ENCODE measurements at regions not wholly inside any gene's neighbourhood (a gene's known extent, or its start where the extent isn't known, plus 50 kb on each side); places are given as distances from the start of the nearest gene placed in this dataset.

DNA sequence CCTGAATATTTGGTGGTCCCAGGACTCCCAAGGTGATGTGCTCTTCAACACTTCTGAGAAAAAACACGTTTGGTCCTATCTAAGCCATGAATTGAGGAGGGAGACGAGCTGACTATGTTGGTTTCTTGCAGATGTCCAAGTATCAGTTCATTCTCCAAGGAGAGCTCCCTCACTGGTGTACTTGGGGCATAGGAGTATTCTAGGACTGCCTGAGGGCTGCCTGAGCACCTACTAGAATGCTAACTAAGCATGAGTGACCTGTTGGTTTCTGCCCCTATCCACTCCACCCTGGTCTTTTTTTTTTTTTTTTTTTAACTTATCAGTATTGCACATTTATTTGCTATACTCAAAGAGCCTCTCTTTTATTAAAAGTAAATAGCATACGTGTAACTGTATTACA is 200.5 kb upstream of the FANCL start:
- FAIRE-seq (no peak), DNase-seq (ENCODE audit: insufficient read length, low spot score) (no peak)
- TF ChIP-seq, protein P1, sequence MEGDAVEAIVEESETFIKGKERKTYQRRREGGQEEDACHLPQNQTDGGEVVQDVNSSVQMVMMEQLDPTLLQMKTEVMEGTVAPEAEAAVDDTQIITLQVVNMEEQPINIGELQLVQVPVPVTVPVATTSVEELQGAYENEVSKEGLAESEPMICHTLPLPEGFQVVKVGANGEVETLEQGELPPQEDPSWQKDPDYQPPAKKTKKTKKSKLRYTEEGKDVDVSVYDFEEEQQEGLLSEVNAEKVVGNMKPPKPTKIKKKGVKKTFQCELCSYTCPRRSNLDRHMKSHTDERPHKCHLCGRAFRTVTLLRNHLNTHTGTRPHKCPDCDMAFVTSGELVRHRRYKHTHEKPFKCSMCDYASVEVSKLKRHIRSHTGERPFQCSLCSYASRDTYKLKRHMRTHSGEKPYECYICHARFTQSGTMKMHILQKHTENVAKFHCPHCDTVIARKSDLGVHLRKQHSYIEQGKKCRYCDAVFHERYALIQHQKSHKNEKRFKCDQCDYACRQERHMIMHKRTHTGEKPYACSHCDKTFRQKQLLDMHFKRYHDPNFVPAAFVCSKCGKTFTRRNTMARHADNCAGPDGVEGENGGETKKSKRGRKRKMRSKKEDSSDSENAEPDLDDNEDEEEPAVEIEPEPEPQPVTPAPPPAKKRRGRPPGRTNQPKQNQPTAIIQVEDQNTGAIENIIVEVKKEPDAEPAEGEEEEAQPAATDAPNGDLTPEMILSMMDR (IDR thresholded peaks at IDR 0.05; ENCODE audit: insufficient read depth, missing control alignments) = no peak

DNA sequence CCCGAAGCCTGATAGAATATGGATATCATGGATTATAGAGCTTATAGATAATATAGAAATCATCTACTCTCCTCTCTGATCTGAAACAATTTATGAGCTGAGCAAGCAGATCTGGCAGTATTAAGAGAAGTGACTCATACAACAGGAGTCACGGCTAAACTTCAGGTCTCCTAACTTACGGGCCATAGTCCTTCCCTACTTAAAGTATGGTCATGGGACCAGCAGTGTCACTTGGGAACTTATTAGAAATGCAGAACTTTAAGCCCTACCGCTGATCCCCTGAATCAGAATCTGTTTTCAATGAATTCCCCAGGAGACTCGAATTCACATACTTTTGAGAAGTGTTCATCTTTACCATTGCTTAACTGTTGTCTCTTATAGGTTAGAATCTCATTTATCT is 195.7 kb upstream of the FANCL start:
- no peak for DNase-seq (ENCODE audit: insufficient read length, low spot score)
- no peak for FAIRE-seq
- TF ChIP-seq, protein P1 (IDR thresholded peaks at IDR 0.05; ENCODE audit: insufficient read depth, missing control alignments) = no peak

DNA sequence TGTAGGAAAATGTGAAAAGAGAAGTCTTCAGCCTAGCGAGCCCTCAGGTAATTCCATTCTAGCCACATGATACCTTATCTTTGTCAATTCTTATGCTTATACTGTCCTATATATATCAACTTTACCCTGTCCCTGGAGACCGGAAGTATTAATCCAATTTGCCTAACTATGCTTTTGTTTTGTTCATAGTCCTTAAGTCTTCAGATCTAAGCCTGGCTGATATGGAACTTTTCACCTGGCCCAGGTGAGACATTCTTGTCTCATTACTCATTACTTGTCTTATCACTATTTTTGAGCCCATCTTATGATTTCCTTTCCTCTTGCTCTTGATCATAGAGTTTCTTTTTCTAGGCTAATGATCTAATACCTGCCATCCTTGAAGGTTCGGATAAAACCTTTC is 194.1 kb upstream of the FANCL start:
- FAIRE-seq (no peak), DNase-seq (ENCODE audit: insufficient read length, low spot score) (no peak)
- TF ChIP-seq, protein P1 (IDR thresholded peaks at IDR 0.05; ENCODE audit: insufficient read depth, missing control alignments) = no peak

DNA sequence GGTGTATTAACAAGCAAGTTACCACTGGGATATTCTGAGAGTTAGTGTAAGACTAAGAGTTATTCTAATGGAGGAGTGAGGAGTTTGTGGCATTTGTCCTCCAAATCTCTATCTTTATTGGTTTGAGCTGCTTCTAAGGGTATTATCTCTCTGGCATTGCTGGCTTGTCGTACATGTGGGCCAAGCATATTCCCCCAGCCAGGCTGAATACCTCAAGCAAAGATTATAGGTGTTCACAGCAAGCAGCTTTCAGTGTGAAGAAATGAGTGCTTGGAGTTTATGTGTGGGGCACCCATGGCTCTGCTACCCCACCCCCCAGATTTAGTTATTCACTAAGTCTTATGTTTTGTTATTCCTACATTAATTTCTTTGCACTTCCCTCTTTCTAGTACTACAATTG is 193.6 kb upstream of the FANCL start:
- TF ChIP-seq, protein P1 (IDR thresholded peaks at IDR 0.05; ENCODE audit: insufficient read depth, missing control alignments) = no peak
- FAIRE-seq (no peak), DNase-seq (ENCODE audit: insufficient read length, low spot score) (no peak)

DNA sequence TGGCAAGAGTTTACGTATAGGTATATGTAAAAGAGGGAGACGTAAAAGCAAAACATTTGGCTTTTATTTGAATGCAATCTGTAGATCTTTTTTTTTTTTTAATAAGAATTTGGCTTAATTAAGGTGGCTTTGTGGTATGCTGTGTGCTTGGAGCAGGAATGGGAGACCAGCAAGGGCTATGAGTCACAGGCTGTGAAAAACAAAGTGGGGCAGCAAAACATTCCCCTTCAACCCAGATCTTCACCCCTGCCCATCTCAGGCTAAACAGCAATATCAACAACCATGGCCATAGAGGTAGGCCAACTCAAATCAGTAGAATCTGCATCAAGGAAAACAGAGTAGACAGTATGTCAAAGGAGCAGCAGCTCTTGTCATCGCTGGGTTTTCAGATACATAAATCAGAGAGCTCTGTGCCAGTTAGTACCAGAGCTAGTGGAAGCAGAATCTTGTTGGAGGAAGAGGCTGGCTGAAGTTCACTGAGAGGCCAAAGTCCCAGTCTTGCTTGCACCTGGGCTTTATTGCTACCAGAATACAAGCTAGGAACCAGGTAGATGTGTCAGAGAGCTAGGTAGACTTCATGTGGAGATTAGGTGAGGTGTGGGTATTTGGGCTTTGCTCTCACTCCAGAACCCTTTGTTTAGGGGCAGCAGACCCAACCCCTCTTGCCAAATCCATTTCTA is 191.5 kb upstream of the FANCL start:
- no peak for FAIRE-seq
- TF ChIP-seq, protein P1 (IDR thresholded peaks at IDR 0.05; ENCODE audit: insufficient read depth, missing control alignments) = no peak

DNA sequence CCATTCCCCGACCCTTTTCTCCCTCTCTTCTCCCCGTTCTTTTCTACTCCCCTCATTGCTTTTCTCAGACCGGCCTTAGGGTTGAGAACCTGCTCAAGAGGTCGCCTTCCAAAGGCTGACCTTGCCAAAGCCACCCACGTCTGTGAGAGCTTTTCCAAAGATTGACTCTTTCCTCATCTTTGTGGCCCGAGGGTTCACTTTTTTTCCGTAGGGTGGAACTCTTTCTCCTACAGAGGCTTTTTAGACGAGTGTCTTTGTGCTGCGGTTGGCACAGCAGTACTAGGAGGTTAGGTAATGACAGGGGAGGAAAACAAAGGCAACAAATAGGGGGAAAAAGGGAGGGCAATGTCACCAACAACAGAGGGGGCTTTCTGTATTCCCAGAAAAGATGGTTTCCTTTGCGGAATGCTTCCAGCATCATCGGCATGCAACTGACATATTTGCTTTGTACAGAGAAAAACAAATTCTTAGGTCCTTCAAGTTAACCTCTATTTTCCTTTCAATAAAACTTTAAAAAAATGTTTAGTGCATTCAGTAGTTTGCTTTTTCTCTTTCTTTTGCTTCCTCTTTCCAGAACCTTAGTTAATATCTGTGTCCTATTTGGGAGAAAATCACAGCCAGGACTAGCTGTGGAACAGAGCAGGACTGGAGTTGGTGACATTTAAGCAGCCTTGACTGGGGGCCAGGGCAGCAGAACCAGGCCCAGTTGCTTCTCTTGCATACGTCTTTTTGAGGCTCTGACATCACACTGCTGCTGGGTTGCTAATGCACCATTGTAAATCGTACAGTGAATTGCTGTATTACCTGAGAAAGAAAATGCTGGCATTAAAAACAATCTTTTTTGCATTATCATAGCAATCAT is 188.1 kb upstream of the FANCL start:
- TF ChIP-seq, protein P1 (IDR thresholded peaks at IDR 0.05; ENCODE audit: insufficient read depth, missing control alignments) = no peak
- FAIRE-seq = no peak
- no peak for DNase-seq (ENCODE audit: insufficient read length, low spot score)

More for the DNA sequence above, 191.5 kb upstream of the FANCL start:
- no peak for DNase-seq (ENCODE audit: insufficient read length, low spot score)
